DMS 273 (cell line): ENCODE measurements at regions not wholly inside any gene's neighbourhood (a gene's known extent, or its start where the extent isn't known, plus 50 kb on each side); places are given as distances from the start of the nearest gene placed in this dataset.

Source experiments
- DNase-seq: peaks from one replicate; lab custom pipeline; 2025; ENCODE audit not compliant: unreplicated experiment; lab: John Stamatoyannopoulos, UW

GRCh38 chr1:17929224-17929623 is 174.1 kb downstream of the ACTL8 start:
- peak; percentile 11 for DNase-seq

- no peak for DNase-seq
Observed at GRCh38 chr1:17930635-17931034, 175.5 kb downstream of the ACTL8 start.

GRCh38 chr1:17932164-17932563 is 175.4 kb upstream of the IGSF21 start:
- no peak for DNase-seq

GRCh38 chr1:17933501-17933900 is 174.1 kb upstream of the IGSF21 start:
- no peak for DNase-seq

- DNase-seq = peak; percentile 32
Observed at GRCh38 chr1:17933971-17934370, 173.6 kb upstream of the IGSF21 start.

GRCh38 chr1:17935230-17935629 is 172.4 kb upstream of the IGSF21 start:
- no peak for DNase-seq

- no peak for DNase-seq
Observed at GRCh38 chr1:17941431-17942189, 166.0 kb upstream of the IGSF21 start.

- no peak for DNase-seq
Observed at GRCh38 chr1:17943506-17943905, 164.1 kb upstream of the IGSF21 start.

- DNase-seq = no peak
Observed at GRCh38 chr1:17944646-17945045, 163.0 kb upstream of the IGSF21 start.

- DNase-seq = no peak
Observed at GRCh38 chr1:17946434-17946833, 161.2 kb upstream of the IGSF21 start.

- DNase-seq = no peak
Observed at GRCh38 chr1:17948594-17948993, 159.0 kb upstream of the IGSF21 start.

GRCh38 chr1:17949511-17949910 is 158.1 kb upstream of the IGSF21 start:
- no peak for DNase-seq

GRCh38 chr1:17950728-17951127 is 156.9 kb upstream of the IGSF21 start:
- DNase-seq = no peak

- DNase-seq = no peak
Observed at GRCh38 chr1:17952506-17952905, 155.1 kb upstream of the IGSF21 start.

- no peak for DNase-seq
Observed at GRCh38 chr1:17953921-17954320, 153.7 kb upstream of the IGSF21 start.

GRCh38 chr1:17955302-17956285 is 152.0 kb upstream of the IGSF21 start:
- DNase-seq = peak; percentile 22

GRCh38 chr1:17957588-17958267 is 149.9 kb upstream of the IGSF21 start:
- DNase-seq = peak; percentile 53

- DNase-seq = no peak
Observed at GRCh38 chr1:17958704-17959103, 148.9 kb upstream of the IGSF21 start.

- DNase-seq = no peak
Observed at GRCh38 chr1:17963513-17963912, 144.1 kb upstream of the IGSF21 start.

- DNase-seq = no peak
Observed at GRCh38 chr1:17965515-17966100, 142.0 kb upstream of the IGSF21 start.

GRCh38 chr1:17966341-17966740 is 141.3 kb upstream of the IGSF21 start:
- DNase-seq = peak; percentile 31
